Tibial artery (tissue), 4 donors: ENCODE measurements at regions not wholly inside any gene's neighbourhood (a gene's known extent, or its start where the extent isn't known, plus 50 kb on each side); places are given as distances from the start of the nearest gene placed in this dataset.

Source experiments
- DNase-seq, 2 donors: peaks; one replicate each; pipeline ENCODE4 v3.0.0-alpha.2; 2019
- H3K27ac ChIP-seq, 2 donors: fragments of 200-600 bp; sonication (generic) in 1 of 2; 1 replicate in 1 of 2; 2 replicates in 1 of 2; pipeline ENCODE4 v1.5.1; 2018 to 2019; ENCODE audit warnings: mild to moderate bottlenecking in 1 of 2
- H3K27me3 ChIP-seq, 2 donors: fragments of 200-600 bp; sonication (generic) in 1 of 2; one replicate each; pipeline versions ENCODE4 v1.5.1 to v1.6.0; 2016 to 2019
- H3K36me3 ChIP-seq, 3 donors: fragments of 200-600 bp; sonication (generic) in 2 of 3; one replicate each; pipeline ENCODE4 v1.5.1; 2016 to 2019; ENCODE audit warnings: mild to moderate bottlenecking in 2 of 3
- H3K4me1 ChIP-seq, 4 donors: fragments of 200-600 bp; sonication (generic) in 2 of 4; 1 replicate in 3 of 4; 2 replicates in 1 of 4; pipeline ENCODE4 v1.5.1; 2016 to 2019
- H3K4me3 ChIP-seq, 2 donors: fragments of 200-600 bp; sonication (generic) in 1 of 2; 1 replicate in 1 of 2; 2 replicates in 1 of 2; pipeline ENCODE4 v1.5.1; 2018 to 2019; ENCODE audit warnings: mild to moderate bottlenecking in 2 of 2
- H3K9me3 ChIP-seq, 3 donors: fragments of 200-600 bp; sonication (generic) in 1 of 3; one replicate each; pipeline ENCODE4 v1.5.1; 2016 to 2019
- CTCF ChIP-seq, 2 experiments: fragments of 200-600 bp in 1 of 2; fragments of 450-650 bp in 1 of 2; IDR thresholded peaks; one replicate each; pipeline ENCODE4 v1.5.1; 2017 to 2019; ENCODE audit warnings: antibody characterized with exemption in 2 of 2, mild to moderate bottlenecking in 1 of 2, moderate library complexity in 1 of 2
- intact Hi-C: fragments of 100-400 bp; cut with DNase I; formaldehyde crosslinking; loops from one replicate; pipeline ENCODE4 v1.15.0; 2023; ENCODE audit warnings: low total_unique reads

DNA sequence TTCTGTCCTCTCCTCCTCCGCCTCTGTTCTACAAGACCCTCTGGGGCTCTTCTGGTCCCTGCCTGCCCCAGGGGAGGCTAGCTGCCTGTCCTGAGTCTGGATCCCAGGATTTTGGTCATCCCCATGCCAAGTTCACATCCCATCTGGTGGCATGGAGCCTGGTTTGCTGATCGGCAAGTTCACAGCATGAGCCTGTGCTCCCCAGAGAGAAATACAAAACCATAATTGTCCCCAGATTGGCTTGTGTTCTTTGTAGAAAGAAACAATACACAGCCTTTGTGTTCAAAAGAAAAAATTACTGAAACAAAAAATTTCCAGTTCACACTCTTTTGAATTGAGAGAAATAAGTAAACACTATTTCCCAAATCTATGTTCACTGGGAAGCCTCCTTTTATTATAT lies 149.4 kb upstream of the ZC3H12A start:
- peaks cover 0 to 36% of the 10 kb centered on the region in 2 donors for H3K27me3 ChIP-seq
- H3K4me1 ChIP-seq, result no peaks in the 10 kb centered on the region
- no peak overlapping the region for H3K4me3 ChIP-seq
- intact Hi-C loops, result no loop called here
- H3K27ac ChIP-seq, result no peak overlapping the region
- DNase-seq, result no peak
- peaks cover 0 to 14% (median 4%) of the 10 kb centered on the region in 3 donors for H3K9me3 ChIP-seq
- no peak for TF ChIP-seq CTCF (IDR thresholded peaks at IDR 0.05)
- no peaks in the 10 kb centered on the region for H3K36me3 ChIP-seq

- Histone ChIP-seq H3K4me3 (no peak overlapping the region), H3K27me3 (peaks cover 0 to 31% of the 10 kb centered on the region in 2 donors), H3K4me1 (no peaks in the 10 kb centered on the region), H3K36me3 (no peaks in the 10 kb centered on the region), H3K27ac (no peak overlapping the region), H3K9me3 (peaks cover 0 to 14% (median 4%) of the 10 kb centered on the region in 3 donors)
- no peak for TF ChIP-seq CTCF (IDR thresholded peaks at IDR 0.05)
- DNase-seq, result no peak
- intact Hi-C loops, result no loop called here
These were observed 148.6 kb upstream of the ZC3H12A start for GRCh38 chr1:37325509-37326437.

DNA sequence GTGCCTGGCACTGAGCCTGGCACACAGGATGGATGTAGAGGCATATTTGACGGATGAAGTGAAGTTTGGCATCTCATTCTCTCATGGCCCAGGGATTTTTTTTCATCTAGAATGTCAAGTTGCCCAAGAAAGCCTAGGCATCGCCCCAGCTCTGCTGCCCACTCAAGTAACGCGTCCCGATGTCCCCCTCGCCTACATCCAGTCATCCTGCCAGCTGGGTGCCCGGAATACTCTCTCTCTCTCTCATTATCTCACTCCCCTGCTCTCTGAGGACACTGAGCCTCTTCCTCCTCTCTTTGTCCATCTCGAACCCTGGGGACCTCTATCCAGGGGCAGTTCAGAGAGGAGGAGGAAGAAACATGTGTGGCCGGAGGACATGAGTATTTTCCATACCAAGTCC lies 142.3 kb upstream of the ZC3H12A start:
- DNase-seq, result no peak
- H3K4me3 ChIP-seq, result no peak overlapping the region
- no peaks in the 10 kb centered on the region for H3K4me1 ChIP-seq
- no peak overlapping the region for H3K27ac ChIP-seq
- peaks cover 0 to 4% (median 0%) of the 10 kb centered on the region in 3 donors for H3K9me3 ChIP-seq
- no peaks in the 10 kb centered on the region for H3K36me3 ChIP-seq
- TF ChIP-seq CTCF (IDR thresholded peaks at IDR 0.05), result no peak
- intact Hi-C loops, result no loop called here
- peaks cover 0 to 4% of the 10 kb centered on the region in 2 donors for H3K27me3 ChIP-seq

DNA sequence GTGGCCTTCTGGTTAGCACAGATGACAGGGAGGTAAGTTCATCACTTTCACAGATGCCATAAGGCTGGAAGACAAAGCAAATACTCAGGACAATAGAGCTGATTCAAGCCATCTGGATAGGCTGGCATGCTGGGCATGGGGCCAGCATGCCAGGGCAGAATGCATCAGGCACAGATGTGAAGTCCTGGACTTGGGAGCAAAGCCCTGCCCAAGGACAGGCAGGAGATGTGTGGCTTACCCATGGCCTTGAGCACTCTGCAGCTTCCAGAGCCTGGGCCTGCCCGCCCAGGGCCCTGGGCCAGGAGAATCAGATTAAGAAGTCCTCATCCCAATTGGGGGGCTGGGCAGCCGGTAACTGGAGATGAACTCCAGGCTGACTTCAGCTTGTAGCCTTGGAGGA lies 135.7 kb upstream of the ZC3H12A start:
- peak in 1 of 2 donors; percentile 20 for DNase-seq
- intact Hi-C loops, result no loop called here

DNA sequence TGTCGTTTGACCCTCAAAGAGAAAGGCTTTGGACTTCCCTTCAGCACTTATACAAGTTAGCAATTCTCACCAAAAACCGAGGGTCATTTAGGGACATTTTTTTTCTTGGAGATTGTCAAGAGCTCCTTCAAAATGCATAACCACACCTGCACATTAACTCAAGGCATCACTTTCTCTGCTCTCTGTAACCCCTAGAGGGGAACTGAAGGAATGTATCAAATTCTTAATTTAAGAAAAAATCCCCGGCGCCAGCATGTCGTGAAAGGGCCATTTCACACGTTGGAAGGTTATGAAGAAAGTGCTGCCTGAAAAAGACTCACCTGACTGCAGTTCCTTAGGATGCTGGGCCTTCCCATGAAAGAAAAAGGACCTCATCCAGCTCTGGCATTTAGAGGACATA lies 131.6 kb upstream of the ZC3H12A start:
- Histone ChIP-seq H3K27me3 (peaks cover 0 to 5% of the 10 kb centered on the region in 2 donors), H3K27ac (no peak overlapping the region), H3K4me3 (no peak overlapping the region), H3K4me1 (no peaks in the 10 kb centered on the region), H3K9me3 (no peaks in the 10 kb centered on the region), H3K36me3 (no peaks in the 10 kb centered on the region)
- intact Hi-C loops, result no loop called here
- TF ChIP-seq CTCF (IDR thresholded peaks at IDR 0.05), result no peak
- no peak for DNase-seq

More for the DNA sequence above, 135.7 kb upstream of the ZC3H12A start:
- peaks cover 0 to 4% (median 0%) of the 10 kb centered on the region in 3 donors for H3K9me3 ChIP-seq
- H3K36me3 ChIP-seq, result no peaks in the 10 kb centered on the region
- H3K27me3 ChIP-seq, result peaks cover 0 to 5% of the 10 kb centered on the region in 2 donors
- H3K4me1 ChIP-seq, result no peaks in the 10 kb centered on the region
- TF ChIP-seq CTCF (IDR thresholded peaks at IDR 0.05), result no peak
- no peak overlapping the region for H3K4me3 ChIP-seq
- no peak overlapping the region for H3K27ac ChIP-seq
